GM12878 (cell line): ENCODE measurements at regions not wholly inside any gene's neighbourhood (a gene's known extent, or its start where the extent isn't known, plus 50 kb on each side); places are given as distances from the start of the nearest gene placed in this dataset.

Source experiments
- ATF2 ChIP-seq: IDR thresholded peaks from 2 replicates; pipeline ENCODE4 v1.6.1; 2012; ENCODE audit warnings: low read length, inconsistent platforms
- CEBPB ChIP-seq, 2 experiments: fragments of 150-350 bp in 1 of 2; IDR thresholded peaks; 2 replicates each; pipeline ENCODE4 v1.6.1; 2012 to 2014; ENCODE audit warnings: low read depth in 2 of 2, low read length in 2 of 2, borderline replicate concordance in 1 of 2, inconsistent platforms in 1 of 2
- CEBPZ ChIP-seq: fragments of 150-350 bp; IDR thresholded peaks from 2 replicates; pipeline ENCODE4 v1.6.1; 2016; ENCODE audit warnings: low read depth, low read length
- EZH2 ChIP-seq: IDR thresholded peaks from 2 replicates; pipeline ENCODE4 v1.6.1; 2012; ENCODE audit warnings: low read depth, mild to moderate bottlenecking, control low read depth, inconsistent platforms, low read length, borderline replicate concordance; ENCODE audit not compliant: control insufficient read depth
- RB1 ChIP-seq: fragments of 450-650 bp; formaldehyde crosslinking; IDR thresholded peaks from 2 replicates; pipeline ENCODE4 v1.6.1; 2017; ENCODE audit warnings: mild to moderate bottlenecking, borderline replicate concordance
- RFX5 ChIP-seq: IDR thresholded peaks from 2 replicates; pipeline ENCODE4 v1.6.1; 2011; ENCODE audit warnings: low read depth, low read length, improper control_type of control experiment
- SPI1 ChIP-seq: IDR thresholded peaks from 2 replicates; pipeline ENCODE4 v1.6.1; 2011; ENCODE audit warnings: low read depth, mild to moderate bottlenecking, low read length, moderate library complexity, borderline replicate concordance; ENCODE audit not compliant: insufficient read depth
- SREBF2 ChIP-seq: IDR thresholded peaks from 2 replicates; pipeline ENCODE4 v1.6.1; 2012; ENCODE audit warnings: mild to moderate bottlenecking, low read length
- SRF ChIP-seq, 2 experiments: IDR thresholded peaks; 2 replicates each; pipeline ENCODE4 v1.6.1; 2011; ENCODE audit warnings: low read depth in 2 of 2, low read length in 2 of 2, mild to moderate bottlenecking in 1 of 2, moderate library complexity in 1 of 2

- TF ChIP-seq SREBF2 (no peak), SPI1 (no peak), EZH2 (no peak), CEBPZ (no peak), ATF2 (no peak), RFX5 (no peak), RB1 (no peak), SRF (IDR thresholded peaks at IDR 0.05; ENCODE audit: low read depth in 2 of 2, low read length in 2 of 2) (no peak), CEBPB (IDR thresholded peaks at IDR 0.05; ENCODE audit: borderline replicate concordance in 1 of 2, low read depth in 2 of 2, low read length in 2 of 2) (no peak)
Observed at GRCh38 chr19:30634996-30635975, 263.1 kb downstream of the ZNF536 start.
